ENCODE measurements at regions not wholly inside any gene's neighbourhood (a gene's known extent, or its start where the extent isn't known, plus 50 kb on each side); places are given as distances from the start of the nearest gene placed in this dataset.
"Not testable (repeated sequence)": the region's sequence is repeated elsewhere in the genome, so short reads cannot be mapped to it uniquely, and the experiment has no call there.

- Histone ChIP-seq H3K79me2 (ENCODE audit: insufficient read depth) (no peaks in the 10 kb centered on the region), H3K9ac (no peak overlapping the region), H2AFZ (ENCODE audit: low read depth) (no peak overlapping the region), H3K36me3 (replicated peaks in 1 of 2; ENCODE audit: control insufficient read depth in 1 of 2, insufficient read depth in 2 of 2, low read length in 1 of 2) (no peaks in the 10 kb centered on the region), H3K27me3 (ENCODE audit: insufficient read depth) (no peaks in the 10 kb centered on the region), H3K9me2 (no peaks in the 10 kb centered on the region), H3F3A (replicated peaks; ENCODE audit: insufficient read depth) (no peaks in the 10 kb centered on the region), H3K4me1 (ENCODE audit: control insufficient read depth in 1 of 2, insufficient read depth in 2 of 2, low read depth in 1 of 2, low read length in 1 of 2) (peaks cover 0 to 4% of the 10 kb centered on the region in 2 experiments; a peak in 2 of 4 replicates), H3K9me3 (no peaks in the 10 kb centered on the region), H4K20me1 (ENCODE audit: insufficient read depth) (no peaks in the 10 kb centered on the region), H3K4me3 (ENCODE audit: low read depth in 2 of 2, low read length in 1 of 2) (no peak overlapping the region), H3K4me2 (no peak overlapping the region), H3K27ac (ENCODE audit: low read depth in 2 of 2, low read length in 1 of 2) (no peak overlapping the region)
- no peak for DNase-seq
- TF ChIP-seq IRF3 (IDR thresholded peaks at IDR 0.05; ENCODE audit: low read depth, low read length): no peak
- TF ChIP-seq MAX (IDR thresholded peaks at IDR 0.05; ENCODE audit: low read depth): no peak
- no peak for TF ChIP-seq USF1 (IDR thresholded peaks at IDR 0.05; ENCODE audit: borderline replicate concordance, low read depth)
- WGBS (ENCODE audit: low lambda C conversion rate): 52% methylated on average over 4 of the region's 4 CpGs
- CTCF ChIA-PET: no interaction called here
- POLR2A ChIA-PET: no interaction called here
Observed at GRCh38 chr11:21656065-21656464, 536.8 kb upstream of the ANO5 start.

- H3K79me2 ChIP-seq (ENCODE audit: insufficient read depth): no peaks in the 10 kb centered on the region
- DNase-seq: no peak
- no peaks in the 10 kb centered on the region for H4K20me1 ChIP-seq (ENCODE audit: insufficient read depth)
- H3K4me1 ChIP-seq (ENCODE audit: control insufficient read depth in 1 of 2, insufficient read depth in 2 of 2, low read depth in 1 of 2, low read length in 1 of 2): no peaks in the 10 kb centered on the region; a peak in 1 of 4 replicates
- H3K4me2 ChIP-seq: no peak overlapping the region
- H3K9me2 ChIP-seq: no peaks in the 10 kb centered on the region
- 33% methylated on average over 4 of the region's 4 CpGs for WGBS (ENCODE audit: low lambda C conversion rate)
- H3K9me3 ChIP-seq: no peaks in the 10 kb centered on the region
- H3K27ac ChIP-seq (ENCODE audit: low read depth in 2 of 2, low read length in 1 of 2): no peak overlapping the region
- ChIA-PET POLR2A (no interaction called here), CTCF (no interaction called here)
- H3K27me3 ChIP-seq (ENCODE audit: insufficient read depth): no peaks in the 10 kb centered on the region
- TF ChIP-seq FOSL2 (IDR thresholded peaks at IDR 0.05; ENCODE audit: borderline replicate concordance, low read depth) (no peak), NFIC (IDR thresholded peaks at IDR 0.05; ENCODE audit: borderline replicate concordance) (no peak), JUND (IDR thresholded peaks at IDR 0.05) (no peak)
- H3K36me3 ChIP-seq (replicated peaks in 1 of 2; ENCODE audit: control insufficient read depth in 1 of 2, insufficient read depth in 2 of 2, low read length in 1 of 2): no peaks in the 10 kb centered on the region
- no peak overlapping the region for H3K4me3 ChIP-seq (ENCODE audit: low read depth in 2 of 2, low read length in 1 of 2)
- no peaks in the 10 kb centered on the region for H3F3A ChIP-seq (replicated peaks; ENCODE audit: insufficient read depth)
- no peak overlapping the region for H3K9ac ChIP-seq
- no peak overlapping the region for H2AFZ ChIP-seq (ENCODE audit: low read depth)
Observed at GRCh38 chr11:21658654-21659193, 534.2 kb upstream of the ANO5 start.

- DNase-seq; H3K4me1 ChIP-seq (ENCODE audit: control insufficient read depth in 1 of 2, insufficient read depth in 2 of 2, low read depth in 1 of 2, low read length in 1 of 2); POLR2A ChIA-PET; H3K4me3 ChIP-seq (ENCODE audit: low read depth in 2 of 2, low read length in 1 of 2); H3K9ac ChIP-seq; H3K9me3 ChIP-seq; H4K20me1 ChIP-seq (ENCODE audit: insufficient read depth); H2AFZ ChIP-seq (ENCODE audit: low read depth); H3K79me2 ChIP-seq (ENCODE audit: insufficient read depth); H3K36me3 ChIP-seq (replicated peaks in 1 of 2; ENCODE audit: control insufficient read depth in 1 of 2, insufficient read depth in 2 of 2, low read length in 1 of 2); H3F3A ChIP-seq (replicated peaks; ENCODE audit: insufficient read depth); H3K4me2 ChIP-seq; CTCF ChIA-PET; H3K9me2 ChIP-seq; H3K27me3 ChIP-seq (ENCODE audit: insufficient read depth); H3K27ac ChIP-seq (ENCODE audit: low read depth in 2 of 2, low read length in 1 of 2): not testable (repeated sequence)
- 49% methylated on average over 2 of the region's 2 CpGs for WGBS (ENCODE audit: low lambda C conversion rate)
Observed at GRCh38 chr11:21659377-21659776, 533.5 kb upstream of the ANO5 start.
